HCT116 (cell line): ENCODE measurements at regions not wholly inside any gene's neighbourhood (a gene's known extent, or its start where the extent isn't known, plus 50 kb on each side); places are given as distances from the start of the nearest gene placed in this dataset.

Experiments used
- ATAC-seq: fragments of 200-7000 bp; cut with Tn5 transposase; 2 replicates; pipeline ENCODE4 v1.9.1; 2020; ENCODE audit warnings: mild to moderate bottlenecking, moderate library complexity
- BruUV-seq: library from RNA; stranded (reverse); fragments of 400-500 nt; replicated peaks from 2 replicates; lab custom pipeline; 2021; lab: Mats Ljungman, UMichigan
- CTCF ChIA-PET: fragments of 300-600 bp; sonication (Branson Sonifier 250); formaldehyde crosslinking; loops from one replicate; lab custom pipeline; 2021; ENCODE audit warnings: antibody characterized with exemption; lab: Charles Lee
- POLR2A ChIA-PET: fragments of 300-600, 350-600 bp; sonication (Branson Sonifier 250); formaldehyde crosslinking; loops from one replicate; lab custom pipeline; 2021; ENCODE audit warnings: antibody characterized with exemption; lab: Charles Lee
- RAD21 ChIA-PET, 2 experiments: fragments of 300-600 bp; sonication (Branson Sonifier 250); formaldehyde crosslinking; loops; one replicate each; lab custom pipeline; 2023; ENCODE audit warnings: low total read pairs in 2 of 2; ENCODE audit not compliant: uncharacterized antibody in 2 of 2, unreplicated experiment in 2 of 2, low non-redundant PET in 1 of 2; lab: Charles Lee
- DNase-seq: peaks from one replicate; pipeline ENCODE4 v3.0.0-alpha.2; 2010; ENCODE audit warnings: low read depth, low spot score
- H2AFZ ChIP-seq: fragments of 200-600 bp; shearing (Covaris generic), sonication (generic); 2 replicates; pipeline ENCODE4 v1.6.1; 2017; ENCODE audit warnings: low read depth, mixed run types, mixed read lengths, antibody characterized with exemption, low read length; ENCODE audit not compliant: poor library complexity, severe bottlenecking
- H3K27ac ChIP-seq: 2 replicates; pipeline ENCODE4 v1.5.1; 2012; ENCODE audit warnings: low read depth, low read length
- H3K27me3 ChIP-seq: fragments of 200-600 bp; sonication (generic); 2 replicates; pipeline ENCODE4 v1.6.1; 2016; ENCODE audit warnings: mixed run types, low read length, mixed read lengths; ENCODE audit not compliant: insufficient read depth
- H3K36me3 ChIP-seq, 2 experiments: fragments of 200-500 bp in 1 of 2; fragments of 200-600 bp in 1 of 2; sonication (Bioruptor generic) in 1 of 2; sonication (generic) in 1 of 2; 2 replicates each; pipeline versions ENCODE4 v1.5.1 to v1.6.1; 2014 to 2016; ENCODE audit warnings: low read length in 2 of 2, inconsistent platforms in 1 of 2, mixed read lengths in 1 of 2, mixed run types in 1 of 2; ENCODE audit not compliant: insufficient read depth in 2 of 2, control insufficient read depth in 1 of 2
- H3K4me1 ChIP-seq, 2 experiments: fragments of 200-600 bp in 1 of 2; sonication (generic) in 1 of 2; 2 replicates each; pipeline versions ENCODE4 v1.5.1 to v1.6.1; 2012 to 2017; ENCODE audit warnings: low read length in 2 of 2, inconsistent platforms in 1 of 2, mild to moderate bottlenecking in 1 of 2, mixed read lengths in 1 of 2, mixed run types in 1 of 2, moderate library complexity in 1 of 2; ENCODE audit not compliant: insufficient read depth in 2 of 2, control insufficient read depth in 1 of 2
- H3K4me2 ChIP-seq: fragments of 200-600 bp; sonication (generic); 2 replicates; pipeline ENCODE4 v1.6.1; 2017; ENCODE audit warnings: mixed run types, low read length, mixed read lengths
- H3K4me3 ChIP-seq, 2 experiments: fragments of 200-600 bp in 1 of 2; sonication (generic) in 1 of 2; replicated peaks in 1 of 2; 2 replicates each; pipeline ENCODE4 v1.5.1; 2011 to 2016; ENCODE audit warnings: low read length in 2 of 2, control low read depth in 1 of 2, low read depth in 1 of 2, mild to moderate bottlenecking in 1 of 2, mixed read lengths in 1 of 2, mixed run types in 1 of 2
- H3K79me2 ChIP-seq: fragments of 200-600 bp; sonication (generic); 2 replicates; pipeline ENCODE4 v1.6.1; 2017; ENCODE audit warnings: mild to moderate bottlenecking, mixed run types, low read length, moderate library complexity, mixed read lengths; ENCODE audit not compliant: insufficient read depth
- H3K9ac ChIP-seq: fragments of 200-600 bp; sonication (generic); 2 replicates; pipeline ENCODE4 v1.6.1; 2016; ENCODE audit warnings: low read length, mixed read lengths
- H3K9me2 ChIP-seq: fragments of 200-600 bp; sonication (generic), shearing (Covaris generic); 2 replicates; pipeline ENCODE4 v1.6.1; 2017; ENCODE audit warnings: mixed run types, mild to moderate bottlenecking, moderate library complexity; ENCODE audit not compliant: insufficient read depth
- H3K9me3 ChIP-seq, 2 experiments: fragments of 200-500 bp in 1 of 2; fragments of 200-600 bp in 1 of 2; sonication (Bioruptor generic) in 1 of 2; sonication (generic) in 1 of 2; 2 replicates each; pipeline ENCODE4 v1.6.1; 2014 to 2017; ENCODE audit warnings: low read length in 2 of 2, mixed read lengths in 2 of 2, inconsistent platforms in 1 of 2, low read depth in 1 of 2, mild to moderate bottlenecking in 1 of 2, mixed run types in 1 of 2, moderate library complexity in 1 of 2; ENCODE audit not compliant: control insufficient read depth in 1 of 2, insufficient read depth in 1 of 2
- H4K20me1 ChIP-seq: fragments of 200-600 bp; sonication (generic), shearing (Covaris generic); 2 replicates; pipeline ENCODE4 v1.6.1; 2017; ENCODE audit warnings: mixed run types, mild to moderate bottlenecking, moderate library complexity; ENCODE audit not compliant: insufficient read depth
- ATF3 ChIP-seq: IDR thresholded peaks from 2 replicates; pipeline ENCODE4 v1.6.1; 2012
- CEBPB ChIP-seq: IDR thresholded peaks from 2 replicates; pipeline ENCODE4 v1.6.1; 2012; ENCODE audit warnings: low read depth
- EGR1 ChIP-seq: IDR thresholded peaks from 2 replicates; pipeline ENCODE4 v1.6.1; 2012; ENCODE audit warnings: low read depth
- ELF1 ChIP-seq: IDR thresholded peaks from 2 replicates; pipeline ENCODE4 v1.6.1; 2012; ENCODE audit warnings: low read depth, borderline replicate concordance
- FOSL1 ChIP-seq: IDR thresholded peaks from 2 replicates; pipeline ENCODE4 v1.6.1; 2012; ENCODE audit warnings: low read depth
- JUND ChIP-seq: IDR thresholded peaks from 2 replicates; pipeline ENCODE4 v1.6.1; 2012
- POLR2AphosphoS5 ChIP-seq: IDR thresholded peaks from 2 replicates; pipeline ENCODE4 v1.6.1; 2011; ENCODE audit warnings: mild to moderate bottlenecking, low read depth, low read length, moderate library complexity
- RAD21 ChIP-seq: IDR thresholded peaks from 2 replicates; pipeline ENCODE4 v1.6.1; 2012; ENCODE audit warnings: low read depth, mild to moderate bottlenecking
- REST ChIP-seq: IDR thresholded peaks from 2 replicates; pipeline ENCODE4 v1.6.1; 2012; ENCODE audit warnings: low read depth
- SIN3A ChIP-seq: IDR thresholded peaks from 2 replicates; pipeline ENCODE4 v1.6.1; 2012; ENCODE audit warnings: low read depth
- SRF ChIP-seq: IDR thresholded peaks from 2 replicates; pipeline ENCODE4 v1.6.1; 2012; ENCODE audit warnings: low read depth
- TCF7L2 ChIP-seq: IDR thresholded peaks from 2 replicates; pipeline ENCODE4 v1.7.0; 2011; ENCODE audit warnings: borderline replicate concordance, inconsistent platforms; ENCODE audit not compliant: insufficient read depth, insufficient read length; ENCODE audit errors: extremely low read depth
- YY1 ChIP-seq: IDR thresholded peaks from 2 replicates; pipeline ENCODE4 v1.6.1; 2011; ENCODE audit warnings: low read length, low read depth, moderate library complexity, mild to moderate bottlenecking; ENCODE audit not compliant: insufficient replicate concordance; ENCODE audit errors: extremely low read depth
- ZBTB33 ChIP-seq: IDR thresholded peaks from 2 replicates; pipeline ENCODE4 v1.6.1; 2011; ENCODE audit warnings: mild to moderate bottlenecking, low read length, moderate library complexity; ENCODE audit not compliant: insufficient replicate concordance; ENCODE audit errors: extremely low read depth
- ZFX ChIP-seq: fragments of 450-650 bp; IDR thresholded peaks from 2 replicates; pipeline ENCODE4 v1.6.1; 2017
- ZNF274 ChIP-seq: fragments of 200-500 bp; sonication (Bioruptor generic); IDR thresholded peaks from 2 replicates; pipeline ENCODE4 v1.6.1; 2014; ENCODE audit warnings: mild to moderate bottlenecking, low read depth, low read length, inconsistent platforms
- intact Hi-C: fragments of 100-400 bp; cut with micrococcal nuclease; formaldehyde crosslinking; loops from 2 replicates; pipeline ENCODE4 v1.10.0; 2022
- TF ChIP-seq, protein P1 (sequence below): IDR thresholded peaks from 2 replicates; pipeline ENCODE4 v1.6.1; 2012
- TF ChIP-seq, protein P2 (sequence below), 3 experiments: fragments of 200-600 bp in 1 of 3; sonication (generic) in 1 of 3; IDR thresholded peaks in 2 of 3; conservative IDR thresholded peaks in 1 of 3; 2 replicates each; pipeline ENCODE4 v1.5.1; 2012 to 2017; ENCODE audit warnings: low read depth in 2 of 3, low read length in 2 of 3, antibody characterized with exemption in 1 of 3, borderline replicate concordance in 1 of 3, control low read depth in 1 of 3, mild to moderate bottlenecking in 1 of 3, mixed read lengths in 1 of 3, mixed run types in 1 of 3, moderate library complexity in 1 of 3; ENCODE audit not compliant: insufficient read depth in 1 of 3

GRCh38 chr14:106309423-106309822 is 783.0 kb downstream of the TMEM121 start:
- Histone ChIP-seq H3K27ac (no peak overlapping the region), H3K9ac (no peak overlapping the region), H3K9me2 (no peaks in the 10 kb centered on the region), H3K27me3 (no peaks in the 10 kb centered on the region), H3K9me3 (peaks cover 14 to 26% of the 10 kb centered on the region in 2 experiments; a peak in 2 of 4 replicates), H3K4me1 (no peaks in the 10 kb centered on the region), H3K4me3 (no peak overlapping the region), H2AFZ (no peak overlapping the region), H4K20me1 (no peaks in the 10 kb centered on the region; the same call in 1 of the 2 replicates), H3K36me3 (no peaks in the 10 kb centered on the region), H3K4me2 (no peak overlapping the region), H3K79me2 (no peaks in the 10 kb centered on the region)
- ChIA-PET POLR2A (no interaction called here), CTCF (no interaction called here), RAD21 (no interaction called here)
- DNase-seq: no peak
- no peak for TF ChIP-seq CEBPB
- no peak for TF ChIP-seq EGR1
- no peak for TF ChIP-seq RAD21
- no peak for TF ChIP-seq ZFX
- TF ChIP-seq ZNF274: no peak
- TF ChIP-seq, protein P1, sequence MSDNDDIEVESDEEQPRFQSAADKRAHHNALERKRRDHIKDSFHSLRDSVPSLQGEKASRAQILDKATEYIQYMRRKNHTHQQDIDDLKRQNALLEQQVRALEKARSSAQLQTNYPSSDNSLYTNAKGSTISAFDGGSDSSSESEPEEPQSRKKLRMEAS: no peak
- TF ChIP-seq SRF: no peak
- TF ChIP-seq, protein P2, sequence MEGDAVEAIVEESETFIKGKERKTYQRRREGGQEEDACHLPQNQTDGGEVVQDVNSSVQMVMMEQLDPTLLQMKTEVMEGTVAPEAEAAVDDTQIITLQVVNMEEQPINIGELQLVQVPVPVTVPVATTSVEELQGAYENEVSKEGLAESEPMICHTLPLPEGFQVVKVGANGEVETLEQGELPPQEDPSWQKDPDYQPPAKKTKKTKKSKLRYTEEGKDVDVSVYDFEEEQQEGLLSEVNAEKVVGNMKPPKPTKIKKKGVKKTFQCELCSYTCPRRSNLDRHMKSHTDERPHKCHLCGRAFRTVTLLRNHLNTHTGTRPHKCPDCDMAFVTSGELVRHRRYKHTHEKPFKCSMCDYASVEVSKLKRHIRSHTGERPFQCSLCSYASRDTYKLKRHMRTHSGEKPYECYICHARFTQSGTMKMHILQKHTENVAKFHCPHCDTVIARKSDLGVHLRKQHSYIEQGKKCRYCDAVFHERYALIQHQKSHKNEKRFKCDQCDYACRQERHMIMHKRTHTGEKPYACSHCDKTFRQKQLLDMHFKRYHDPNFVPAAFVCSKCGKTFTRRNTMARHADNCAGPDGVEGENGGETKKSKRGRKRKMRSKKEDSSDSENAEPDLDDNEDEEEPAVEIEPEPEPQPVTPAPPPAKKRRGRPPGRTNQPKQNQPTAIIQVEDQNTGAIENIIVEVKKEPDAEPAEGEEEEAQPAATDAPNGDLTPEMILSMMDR (IDR thresholded peaks at IDR 0.05 in 2 of 3, conservative IDR thresholded peaks at IDR 0.05 in 1 of 3; ENCODE audit: borderline replicate concordance in 1 of 3, insufficient read depth in 1 of 3, low read depth in 2 of 3, low read length in 2 of 3): no peak
- no peak for TF ChIP-seq YY1
- TF ChIP-seq SIN3A: no peak
- no peak for TF ChIP-seq FOSL1
- no peak for TF ChIP-seq REST
- TF ChIP-seq POLR2AphosphoS5: no peak
- TF ChIP-seq JUND: no peak
- TF ChIP-seq ATF3: no peak
- no peak for TF ChIP-seq TCF7L2
- TF ChIP-seq ELF1: no peak
- no peak for TF ChIP-seq ZBTB33
- ATAC-seq: no peak
- intact Hi-C loops: no loop called here
- no TSS peak for BruUV-seq
